Stimulated activated naive B cell treated with anti-CD40 and anti-IgM and Interleukin-4, amounts not matched to agents 10 μg/mL and 1 μg/mL and 100 μg/mL, for 72 hours (primary cell): ENCODE measurements at regions not wholly inside any gene's neighbourhood (a gene's known extent, or its start where the extent isn't known, plus 50 kb on each side); places are given as distances from the start of the nearest gene placed in this dataset.
"Not testable (repeated sequence)": the region's sequence is repeated elsewhere in the genome, so short reads cannot be mapped to it uniquely, and the experiment has no call there.

Experiments used
- ATAC-seq, 2 donors: fragments of 150-1000 bp; cut with Tn5 transposase; replicated peaks; 2 replicates each; pipeline ENCODE4 v1.10.0; 2021; ENCODE audit warnings: moderate library complexity in 1 of 2
- DNase-seq: peaks from one replicate; pipeline ENCODE4 v3.0.0; 2021
- H3K27ac Mint-ChIP-seq: one replicate; pipeline ENCODE4 v1.8.0; 2022; ENCODE audit warnings: mild to moderate bottlenecking, mixed read lengths
- H3K27me3 Mint-ChIP-seq, 2 donors: one replicate each; pipeline ENCODE4 v1.8.0; 2022; ENCODE audit warnings: mixed read lengths in 2 of 2
- H3K36me3 Mint-ChIP-seq, 2 donors: one replicate each; pipeline ENCODE4 v1.8.0; 2022; ENCODE audit warnings: mixed read lengths in 2 of 2, mild to moderate bottlenecking in 1 of 2
- H3K4me1 Mint-ChIP-seq, 2 donors: one replicate each; pipeline ENCODE4 v1.8.0; 2022; ENCODE audit warnings: mixed read lengths in 2 of 2, mild to moderate bottlenecking in 1 of 2
- H3K4me3 Mint-ChIP-seq, 2 donors: one replicate each; pipeline ENCODE4 v1.8.0; 2022; ENCODE audit warnings: mild to moderate bottlenecking in 2 of 2, mixed read lengths in 2 of 2, moderate library complexity in 1 of 2
- H3K9me3 Mint-ChIP-seq, 2 donors: one replicate each; pipeline ENCODE4 v1.8.0; 2022; ENCODE audit warnings: mixed read lengths in 2 of 2, mild to moderate bottlenecking in 1 of 2

DNA sequence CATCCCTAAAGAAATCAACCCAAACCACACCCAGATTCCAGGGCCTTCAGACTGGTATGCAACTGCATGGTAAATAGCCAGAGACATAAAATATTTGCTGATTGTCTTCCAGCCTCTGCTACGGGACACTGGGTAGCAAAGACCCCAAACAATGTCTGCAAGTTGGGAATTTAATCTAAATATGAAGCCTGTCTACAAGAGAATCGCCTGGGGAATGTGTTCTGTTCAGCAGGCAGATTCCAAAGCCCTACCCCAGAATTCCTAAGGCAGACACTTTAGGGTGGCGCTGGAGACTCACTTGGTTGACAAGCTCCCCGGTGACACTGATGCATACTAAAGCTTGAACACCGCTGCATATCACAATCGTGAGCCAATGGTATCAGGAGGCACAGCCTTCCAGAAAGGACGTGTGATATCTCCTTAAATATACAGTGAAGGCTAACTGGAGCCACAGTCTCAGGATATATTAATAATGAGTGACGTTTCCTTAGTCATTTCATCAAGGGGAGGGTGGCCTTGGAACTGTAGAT lies 684.1 kb downstream of the NTRK3 start:
- ATAC-seq = no peak
- H3K4me1 Mint-ChIP-seq = no peaks in the 10 kb centered on the region
- no peak for DNase-seq
- H3K27me3 Mint-ChIP-seq = no peaks in the 10 kb centered on the region
- H3K36me3 Mint-ChIP-seq = no peaks in the 10 kb centered on the region
- no peak overlapping the region for H3K4me3 Mint-ChIP-seq
- H3K27ac Mint-ChIP-seq = no peak overlapping the region
- no peaks in the 10 kb centered on the region for H3K9me3 Mint-ChIP-seq

DNA sequence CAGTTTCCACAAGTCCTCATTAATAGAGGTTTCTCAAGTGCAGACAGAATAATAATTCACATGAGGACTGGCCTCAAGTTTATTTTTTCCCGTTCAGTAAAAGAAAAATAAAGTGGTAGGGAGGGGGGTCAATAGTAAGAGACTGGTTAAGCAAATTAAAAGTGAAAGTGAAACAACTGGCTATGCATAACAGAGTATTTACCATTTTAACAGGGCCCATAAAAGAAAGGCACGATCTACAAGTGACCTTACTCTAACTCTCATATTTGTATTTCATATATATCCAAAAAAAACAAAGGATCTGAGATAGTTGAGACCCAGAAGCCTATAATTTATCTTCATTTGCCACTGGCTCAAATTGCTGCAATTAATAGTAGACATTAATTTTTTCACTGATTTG lies 686.3 kb downstream of the NTRK3 start:
- Mint-ChIP-seq H3K4me1 (no peaks in the 10 kb centered on the region), H3K36me3 (no peaks in the 10 kb centered on the region), H3K27ac (no peak overlapping the region), H3K27me3 (no peaks in the 10 kb centered on the region), H3K9me3 (no peaks in the 10 kb centered on the region), H3K4me3 (no peak overlapping the region)
- DNase-seq (no peak), ATAC-seq (no peak)

DNA sequence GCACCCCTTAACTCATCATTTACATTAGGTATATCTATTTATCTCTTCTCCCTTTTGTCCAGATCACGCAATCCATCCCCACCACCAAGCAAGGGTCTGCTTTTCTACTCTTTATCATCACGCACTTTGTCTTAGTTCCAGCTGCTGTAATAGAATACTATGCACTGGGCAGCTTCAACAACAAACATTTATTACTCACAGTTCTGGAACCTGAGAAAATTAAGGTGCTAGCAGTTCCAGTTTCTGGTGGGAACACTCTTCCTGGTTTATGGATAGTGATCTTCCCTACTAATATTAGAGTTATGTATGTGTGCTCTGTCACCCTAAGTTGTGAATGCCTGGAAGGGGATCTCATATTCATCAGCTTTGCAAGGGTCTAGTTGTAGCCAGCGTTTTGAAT lies 687.0 kb downstream of the NTRK3 start:
- DNase-seq = no peak
- H3K4me3 Mint-ChIP-seq = no peak overlapping the region
- no peak for ATAC-seq
- H3K36me3 Mint-ChIP-seq = no peaks in the 10 kb centered on the region
- no peaks in the 10 kb centered on the region for H3K27me3 Mint-ChIP-seq
- no peaks in the 10 kb centered on the region for H3K4me1 Mint-ChIP-seq
- H3K27ac Mint-ChIP-seq = no peak overlapping the region
- no peaks in the 10 kb centered on the region for H3K9me3 Mint-ChIP-seq

DNA sequence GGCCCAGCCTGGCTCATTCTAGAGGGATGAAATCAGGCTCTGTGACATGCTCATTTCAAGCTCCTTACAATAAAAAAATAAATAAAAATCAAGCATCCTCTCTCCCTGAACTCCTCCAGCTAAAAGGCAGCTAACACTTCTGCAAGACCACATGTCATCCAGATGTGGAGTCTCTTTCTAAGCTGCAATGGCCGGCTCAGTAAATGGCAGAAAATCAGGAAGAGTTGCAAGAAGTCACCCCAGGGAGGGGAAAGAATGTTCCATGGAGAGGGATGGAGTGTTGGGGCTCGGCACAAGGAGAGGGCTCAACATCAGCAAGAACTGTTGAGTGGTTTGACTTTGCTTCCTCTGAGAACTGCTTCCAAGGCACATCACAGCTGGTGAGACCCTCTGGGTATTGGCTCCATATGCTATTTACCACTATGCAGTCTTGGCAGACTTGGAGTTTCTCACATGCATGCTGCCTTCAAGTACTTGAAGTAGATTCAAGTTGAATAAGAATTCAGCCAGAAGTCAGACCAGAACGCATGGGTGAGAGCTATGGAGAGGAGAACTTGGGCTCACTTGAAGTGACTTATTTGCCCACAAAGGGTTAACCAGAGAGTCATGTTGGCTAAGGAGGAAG lies 689.0 kb downstream of the NTRK3 start:
- Mint-ChIP-seq H3K36me3 (no peaks in the 10 kb centered on the region), H3K27me3 (no peaks in the 10 kb centered on the region), H3K4me1 (no peaks in the 10 kb centered on the region), H3K9me3 (no peaks in the 10 kb centered on the region), H3K27ac (no peak overlapping the region), H3K4me3 (no peak overlapping the region)
- ATAC-seq (no peak), DNase-seq (no peak)

- DNase-seq = no peak
- H3K27me3 Mint-ChIP-seq = no peaks in the 10 kb centered on the region
- no peak for ATAC-seq
- peaks cover 0 to 2% of the 10 kb centered on the region in 2 donors for H3K9me3 Mint-ChIP-seq
- H3K4me1 Mint-ChIP-seq = no peaks in the 10 kb centered on the region
- no peak overlapping the region for H3K4me3 Mint-ChIP-seq
- H3K27ac Mint-ChIP-seq = no peak overlapping the region
- H3K36me3 Mint-ChIP-seq = no peaks in the 10 kb centered on the region
Observed at GRCh38 chr15:87566236-87566635, 690.3 kb downstream of the NTRK3 start.

DNA sequence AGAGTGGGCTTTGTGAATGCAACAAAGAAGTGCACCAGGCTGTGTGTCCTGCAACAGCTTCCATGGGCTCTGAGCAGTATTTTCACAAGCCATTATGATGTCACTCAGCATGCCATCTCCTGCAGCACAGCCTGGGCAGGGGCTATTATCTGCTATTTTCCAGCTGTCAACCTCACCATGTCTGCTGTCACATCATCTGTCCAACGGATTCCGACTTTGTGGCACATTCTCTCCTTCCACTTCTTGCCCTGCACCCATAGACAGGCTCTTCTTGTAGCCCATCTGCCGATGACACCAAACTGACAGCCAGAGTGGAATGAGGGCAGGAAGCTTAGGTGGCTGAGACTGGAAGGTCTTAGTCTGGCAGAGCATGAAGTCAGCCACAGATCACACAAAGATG lies 691.9 kb downstream of the NTRK3 start:
- Mint-ChIP-seq H3K27ac (no peak overlapping the region), H3K27me3 (no peaks in the 10 kb centered on the region), H3K36me3 (no peaks in the 10 kb centered on the region), H3K9me3 (peaks cover 0 to 4% of the 10 kb centered on the region in 2 donors), H3K4me1 (no peaks in the 10 kb centered on the region), H3K4me3 (no peak overlapping the region)
- DNase-seq (no peak), ATAC-seq (no peak)

DNA sequence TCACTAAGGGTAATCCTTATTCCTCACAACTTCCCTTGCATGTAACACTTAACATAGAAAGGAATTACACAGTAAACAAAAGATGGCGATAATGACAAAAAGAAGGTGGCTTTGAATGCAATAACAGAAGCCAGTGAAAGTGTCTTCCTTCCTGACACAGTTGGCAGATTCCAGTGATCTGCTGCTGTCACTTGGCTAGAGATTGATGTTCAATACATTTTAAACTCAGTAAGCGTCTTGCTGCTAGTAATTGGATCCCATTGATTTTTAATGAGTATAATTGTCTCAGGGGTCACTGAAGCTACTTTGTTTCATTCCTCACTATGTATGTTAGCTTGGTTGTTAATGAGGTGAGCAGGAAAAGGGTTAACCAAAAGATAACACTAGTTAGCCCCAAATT lies 692.7 kb downstream of the NTRK3 start:
- no peaks in the 10 kb centered on the region for H3K36me3 Mint-ChIP-seq
- no peak overlapping the region for H3K27ac Mint-ChIP-seq
- no peaks in the 10 kb centered on the region for H3K4me1 Mint-ChIP-seq
- no peak overlapping the region for H3K4me3 Mint-ChIP-seq
- peaks cover 0 to 4% of the 10 kb centered on the region in 2 donors for H3K9me3 Mint-ChIP-seq
- DNase-seq = no peak
- H3K27me3 Mint-ChIP-seq = no peaks in the 10 kb centered on the region
- ATAC-seq = no peak

DNA sequence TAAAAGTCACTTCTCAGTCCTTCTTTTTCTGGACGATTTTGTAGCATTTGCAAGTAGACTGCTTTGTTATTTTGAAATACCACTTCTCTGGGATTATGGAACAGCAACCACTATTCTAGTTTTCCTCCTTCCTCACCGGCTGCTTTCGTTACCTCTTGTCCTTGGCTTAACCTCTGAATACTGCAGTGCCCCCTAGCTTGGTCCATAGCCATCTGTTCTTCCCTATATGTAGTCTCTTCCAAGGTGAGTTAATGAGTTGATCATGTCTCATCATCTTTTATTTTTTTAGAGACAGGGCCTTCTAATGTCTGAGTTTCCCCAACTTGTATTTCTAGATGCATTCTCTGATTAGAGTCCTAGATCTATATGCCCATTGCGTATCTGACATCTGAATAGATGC lies 694.3 kb downstream of the NTRK3 start:
- Mint-ChIP-seq H3K4me1 (no peaks in the 10 kb centered on the region), H3K9me3 (peaks cover 0 to 4% of the 10 kb centered on the region in 2 donors), H3K27ac (no peak overlapping the region), H3K4me3 (no peak overlapping the region), H3K27me3 (no peaks in the 10 kb centered on the region), H3K36me3 (no peaks in the 10 kb centered on the region)
- no peak for DNase-seq
- ATAC-seq = no peak

DNA sequence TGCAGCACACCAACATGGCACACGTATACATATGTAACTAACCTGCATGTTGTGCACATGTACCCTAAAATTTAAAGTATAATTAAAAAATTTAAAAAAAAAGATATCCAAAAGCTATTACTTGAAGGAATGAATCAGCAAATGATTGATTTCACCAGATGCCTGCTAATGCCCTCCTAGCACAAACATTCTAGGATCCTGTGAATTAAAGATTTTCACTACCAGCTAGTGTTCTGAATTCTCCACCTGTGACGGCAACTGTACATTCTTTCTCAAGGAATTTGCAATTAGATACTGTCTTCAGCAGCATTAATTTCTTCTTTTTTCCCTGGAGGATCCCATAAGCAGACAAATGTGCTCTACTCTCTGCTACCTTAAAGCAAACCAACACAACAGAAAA lies 694.9 kb downstream of the NTRK3 start:
- H3K27ac Mint-ChIP-seq = no peak overlapping the region
- H3K4me3 Mint-ChIP-seq = no peak overlapping the region
- no peak for ATAC-seq
- no peaks in the 10 kb centered on the region for H3K4me1 Mint-ChIP-seq
- no peaks in the 10 kb centered on the region for H3K36me3 Mint-ChIP-seq
- peaks cover 0 to 4% of the 10 kb centered on the region in 2 donors for H3K9me3 Mint-ChIP-seq
- no peaks in the 10 kb centered on the region for H3K27me3 Mint-ChIP-seq
- DNase-seq = no peak

DNA sequence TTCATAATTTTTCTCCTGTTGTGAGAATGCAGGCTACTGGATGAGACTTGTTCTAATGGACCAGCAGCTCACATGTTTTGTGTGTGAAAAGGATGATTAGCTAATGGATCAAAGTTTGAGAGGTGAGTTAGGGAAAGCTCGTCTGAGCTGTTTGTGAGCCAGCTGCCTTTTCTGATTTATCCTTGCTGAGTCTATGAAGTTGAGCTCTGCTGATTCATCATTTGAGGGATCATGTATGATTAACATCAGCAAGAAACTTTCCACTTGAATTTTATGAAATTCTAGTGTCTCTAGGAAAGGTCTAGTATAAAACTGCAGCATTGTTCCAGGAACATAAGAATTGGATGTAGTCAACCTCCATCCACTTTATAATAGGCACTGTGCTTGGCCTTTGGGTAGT lies 698.7 kb downstream of the NTRK3 start:
- no peak for DNase-seq
- H3K9me3 Mint-ChIP-seq = peaks cover 9 to 14% of the 10 kb centered on the region in 2 donors
- no peaks in the 10 kb centered on the region for H3K36me3 Mint-ChIP-seq
- H3K27ac Mint-ChIP-seq = no peak overlapping the region
- H3K4me3 Mint-ChIP-seq = no peak overlapping the region
- no peaks in the 10 kb centered on the region for H3K27me3 Mint-ChIP-seq
- H3K4me1 Mint-ChIP-seq = no peaks in the 10 kb centered on the region
- ATAC-seq = no peak

GRCh38 chr15:87556886-87557285 lies 699.7 kb downstream of the NTRK3 start:
- no peaks in the 10 kb centered on the region for H3K27me3 Mint-ChIP-seq
- H3K9me3 Mint-ChIP-seq = peaks cover 9 to 13% of the 10 kb centered on the region in 2 donors
- no peak overlapping the region for H3K4me3 Mint-ChIP-seq
- DNase-seq (no peak), ATAC-seq (no peak)
- no peaks in the 10 kb centered on the region for H3K4me1 Mint-ChIP-seq
- no peaks in the 10 kb centered on the region for H3K36me3 Mint-ChIP-seq
- H3K27ac Mint-ChIP-seq = no peak overlapping the region

GRCh38 chr15:87549860-87550259 lies 706.7 kb downstream of the NTRK3 start:
- ATAC-seq (no peak), DNase-seq (no peak)
- Mint-ChIP-seq H3K4me3 (no peak overlapping the region), H3K36me3 (no peaks in the 10 kb centered on the region), H3K4me1 (no peaks in the 10 kb centered on the region), H3K9me3 (peaks cover 9% of the 10 kb centered on the region in 2 donors), H3K27ac (no peak overlapping the region), H3K27me3 (no peaks in the 10 kb centered on the region)

DNA sequence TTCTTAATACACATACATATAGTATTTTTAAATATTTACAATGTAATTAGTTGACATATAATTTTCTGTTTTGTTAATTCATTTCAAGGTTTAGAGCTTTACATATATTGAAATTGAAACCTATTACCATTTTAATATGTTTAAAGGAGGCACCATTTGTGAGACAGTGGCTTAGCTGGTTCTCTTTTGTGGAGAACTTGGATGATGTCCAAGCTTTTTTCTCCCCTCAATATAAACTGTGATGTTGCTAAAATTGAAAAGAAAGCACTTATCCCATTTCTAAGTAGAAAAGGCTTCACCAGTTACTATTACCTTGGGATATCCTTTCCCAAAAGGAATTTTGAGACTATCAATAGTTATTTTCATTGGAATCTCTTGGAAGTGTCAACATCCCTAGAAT lies 707.2 kb downstream of the NTRK3 start:
- H3K27ac Mint-ChIP-seq = no peak overlapping the region
- H3K4me3 Mint-ChIP-seq = no peak overlapping the region
- no peaks in the 10 kb centered on the region for H3K27me3 Mint-ChIP-seq
- no peaks in the 10 kb centered on the region for H3K36me3 Mint-ChIP-seq
- DNase-seq = no peak
- peaks cover 9% of the 10 kb centered on the region in 2 donors for H3K9me3 Mint-ChIP-seq
- ATAC-seq = no peak
- H3K4me1 Mint-ChIP-seq = no peaks in the 10 kb centered on the region

DNA sequence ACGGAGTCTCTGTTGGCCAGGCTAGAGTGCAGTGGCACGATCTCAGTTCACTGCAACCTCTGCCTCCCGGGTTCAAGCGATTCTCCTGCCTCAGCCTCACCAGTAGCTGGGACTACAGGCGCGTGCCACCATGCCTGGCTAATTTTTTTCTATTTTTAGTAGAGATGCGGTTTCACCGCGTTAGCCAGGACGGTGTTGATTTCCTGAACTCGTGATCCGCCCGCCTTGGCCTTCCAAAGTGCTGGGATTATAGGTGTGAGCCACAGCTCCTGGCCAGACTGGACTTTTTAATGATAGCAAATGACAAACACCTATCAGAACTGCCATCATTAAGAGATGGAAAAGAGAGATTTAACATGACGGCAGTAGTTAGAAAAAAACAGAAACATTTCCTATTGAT lies 707.9 kb downstream of the NTRK3 start:
- H3K36me3 Mint-ChIP-seq, ATAC-seq, DNase-seq, H3K27me3 Mint-ChIP-seq, H3K27ac Mint-ChIP-seq, H3K4me3 Mint-ChIP-seq, H3K4me1 Mint-ChIP-seq, H3K9me3 Mint-ChIP-seq: not testable (repeated sequence)

DNA sequence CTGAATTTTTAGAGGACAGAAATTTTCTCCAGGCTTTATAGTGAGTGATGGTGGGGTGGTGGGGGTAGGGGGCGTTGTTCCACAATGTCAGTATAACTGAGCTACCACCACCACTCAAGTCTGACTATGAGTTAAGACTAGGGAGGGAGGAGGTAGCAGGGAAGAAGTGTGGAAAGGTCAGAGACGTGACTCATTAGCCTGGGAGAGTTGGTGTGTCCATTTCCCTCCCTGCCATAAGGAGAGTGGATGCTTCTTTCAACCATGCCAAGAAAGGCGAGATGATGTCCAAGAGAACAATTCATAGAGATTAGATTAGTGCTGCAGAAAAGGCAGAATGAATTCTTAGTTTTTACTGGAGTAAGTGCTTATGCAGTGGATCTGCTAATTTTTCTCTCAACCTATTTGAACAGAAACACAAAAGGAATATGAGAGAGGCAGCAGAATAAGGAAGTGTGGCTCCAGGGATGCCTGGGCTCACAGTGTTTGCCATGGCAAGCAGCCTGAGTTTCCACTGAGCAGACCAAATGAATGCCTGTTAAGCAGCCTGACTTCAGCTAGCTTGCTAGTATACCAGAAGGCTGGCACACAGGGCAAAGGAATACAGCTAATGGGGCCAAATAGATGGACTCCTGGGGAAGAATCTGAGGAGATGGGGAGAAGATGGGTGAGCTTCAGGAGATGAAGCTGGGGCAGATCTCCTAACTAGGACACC lies 708.9 kb downstream of the NTRK3 start:
- DNase-seq (no peak), ATAC-seq (no peak)
- peaks cover 0 to 2% of the 10 kb centered on the region in 2 donors for H3K9me3 Mint-ChIP-seq
- no peak overlapping the region for H3K4me3 Mint-ChIP-seq
- H3K36me3 Mint-ChIP-seq = no peaks in the 10 kb centered on the region
- H3K4me1 Mint-ChIP-seq = no peaks in the 10 kb centered on the region
- no peaks in the 10 kb centered on the region for H3K27me3 Mint-ChIP-seq
- no peak overlapping the region for H3K27ac Mint-ChIP-seq
